Fibroblast of skin of right biceps (primary cell): ENCODE measurements at regions not wholly inside any gene's neighbourhood (a gene's known extent, or its start where the extent isn't known, plus 50 kb on each side); places are given as distances from the start of the nearest gene placed in this dataset.

Experiments used
- DNase-seq: peaks from one replicate; pipeline ENCODE4 v3.0.0-alpha.2; 2013

GRCh38 chr4:13180701-13181100, 303.4 kb downstream of the RAB28 start:
- DNase-seq = no peak

GRCh38 chr4:13178621-13179020, 305.5 kb downstream of the RAB28 start:
- DNase-seq = no peak

- DNase-seq = no peak
Observed at GRCh38 chr4:13176741-13177142, 307.4 kb downstream of the RAB28 start.

GRCh38 chr4:13174926-13175325, 309.2 kb downstream of the RAB28 start:
- no peak for DNase-seq

- peak; percentile 24 for DNase-seq
Observed at GRCh38 chr4:13174001-13174400, 310.1 kb downstream of the RAB28 start.

- no peak for DNase-seq
Observed at GRCh38 chr4:13171292-13172057, 312.7 kb downstream of the RAB28 start.

GRCh38 chr4:13169731-13170525, 314.2 kb downstream of the RAB28 start:
- no peak for DNase-seq

GRCh38 chr4:13168326-13168725, 315.8 kb downstream of the RAB28 start:
- DNase-seq = no peak

- DNase-seq = no peak
Observed at GRCh38 chr4:13166214-13166613, 317.9 kb downstream of the RAB28 start.

GRCh38 chr4:13164783-13165331, 319.3 kb downstream of the RAB28 start:
- no peak for DNase-seq

- DNase-seq = peak; percentile 37
Observed at GRCh38 chr4:13162886-13163285, 321.3 kb downstream of the RAB28 start.

GRCh38 chr4:13160920-13161319, 323.2 kb downstream of the RAB28 start:
- DNase-seq = peak; percentile 29

GRCh38 chr4:13159041-13159620, 325.0 kb downstream of the RAB28 start:
- DNase-seq = no peak

GRCh38 chr4:13151194-13151593, 332.9 kb downstream of the RAB28 start:
- no peak for DNase-seq

GRCh38 chr4:13143222-13144070, 340.7 kb downstream of the RAB28 start:
- no peak for DNase-seq

- DNase-seq = no peak
Observed at GRCh38 chr4:13142726-13143125, 341.4 kb downstream of the RAB28 start.

- DNase-seq = no peak
Observed at GRCh38 chr4:13142191-13142590, 341.9 kb downstream of the RAB28 start.

GRCh38 chr4:13137390-13137789, 346.8 kb downstream of the RAB28 start:
- DNase-seq = no peak

- DNase-seq = no peak
Observed at GRCh38 chr4:13133700-13134099, 350.4 kb downstream of the RAB28 start.

- DNase-seq = no peak
Observed at GRCh38 chr4:13130848-13131247, 353.3 kb downstream of the RAB28 start.

GRCh38 chr4:13129095-13129494, 355.0 kb downstream of the RAB28 start:
- no peak for DNase-seq
